ENCODE measurements at regions not wholly inside any gene's neighbourhood (a gene's known extent, or its start where the extent isn't known, plus 50 kb on each side); places are given as distances from the start of the nearest gene placed in this dataset.

DNA sequence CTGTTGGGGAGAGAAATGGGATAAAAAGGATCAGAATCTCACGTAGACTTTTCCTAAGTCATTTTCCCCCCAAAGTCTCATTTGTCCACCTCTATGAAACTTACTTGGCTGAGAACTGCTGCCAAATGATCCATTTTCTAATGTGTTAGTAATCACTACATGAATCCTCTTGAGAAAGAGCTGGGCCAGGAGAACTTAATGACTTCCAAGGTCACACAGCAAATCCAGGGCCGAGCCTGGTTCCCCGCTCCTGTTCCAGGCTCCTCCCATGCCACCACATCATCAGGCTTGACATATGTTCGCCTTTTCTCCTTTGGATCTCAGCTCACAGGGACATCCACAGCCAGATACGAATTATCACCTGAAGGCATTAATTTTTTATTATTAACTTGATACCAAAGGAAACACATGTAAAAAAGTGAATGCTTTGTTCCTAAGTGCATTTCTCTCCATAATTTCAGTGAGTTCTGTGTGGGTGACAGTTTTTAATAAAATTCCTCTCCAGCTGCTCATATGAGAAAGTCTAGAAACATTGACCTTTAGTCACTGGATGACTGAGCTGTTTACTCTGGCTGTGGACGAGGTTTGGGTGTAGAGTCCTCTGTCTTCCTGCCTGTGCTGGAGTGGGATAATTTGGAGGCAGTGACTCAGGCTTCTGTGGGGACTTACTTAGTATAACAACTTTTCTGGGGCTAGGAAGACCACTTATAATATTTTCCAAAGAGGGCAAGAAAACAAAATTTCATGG lies 276.3 kb downstream of the PAX1 start:
- Mint-ChIP-seq H3K27me3 (ENCODE audit: low read depth in 3 of 3) (peaks cover 0 to 6% (median 0%) of the 10 kb centered on the region in 3 donors), H3K4me1 (no peaks in the 10 kb centered on the region), H3K27ac (no peak overlapping the region), H3K9me3 (peaks cover 15 to 68% (median 28%) of the 10 kb centered on the region in 6 donors), H3K4me3 (no peak overlapping the region), H3K36me3 (no peaks in the 10 kb centered on the region)
- DNase-seq = no peak

- no peak for DNase-seq
- H3K9me3 Mint-ChIP-seq = peaks cover 19 to 67% (median 27%) of the 10 kb centered on the region in 6 donors
- no peaks in the 10 kb centered on the region for H3K4me1 Mint-ChIP-seq
- H3K36me3 Mint-ChIP-seq = no peaks in the 10 kb centered on the region
- H3K4me3 Mint-ChIP-seq = no peak overlapping the region
- H3K27me3 Mint-ChIP-seq (ENCODE audit: low read depth in 3 of 3) = peaks cover 0 to 6% (median 2%) of the 10 kb centered on the region in 3 donors
- H3K27ac Mint-ChIP-seq = no peak overlapping the region
Measured at GRCh38 chr20:21981179-21981578, 275.7 kb downstream of the PAX1 start.

DNA sequence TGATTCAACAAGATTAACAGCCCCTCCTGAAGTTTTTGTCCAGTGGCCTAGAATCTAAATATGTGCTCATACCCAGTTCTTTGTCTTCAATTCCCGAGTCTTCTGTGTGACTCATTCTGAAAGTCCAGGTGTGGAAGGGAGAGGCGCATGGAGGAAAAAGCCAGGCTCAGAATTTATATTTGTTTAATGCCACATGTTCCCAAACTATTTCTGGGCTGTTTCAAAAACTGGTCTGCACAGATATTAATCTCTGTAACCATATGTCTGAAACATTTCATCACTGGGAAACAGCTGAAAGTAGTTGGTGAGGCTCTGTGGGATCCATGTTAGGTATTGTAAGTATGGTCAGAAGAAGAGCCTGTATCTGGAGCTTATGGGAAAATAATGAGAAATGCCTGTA lies 266.0 kb downstream of the PAX1 start:
- H3K4me1 Mint-ChIP-seq = no peaks in the 10 kb centered on the region
- no peaks in the 10 kb centered on the region for H3K36me3 Mint-ChIP-seq
- peaks cover 0 to 2% (median 2%) of the 10 kb centered on the region in 3 donors for H3K27me3 Mint-ChIP-seq (ENCODE audit: low read depth in 3 of 3)
- H3K27ac Mint-ChIP-seq = no peak overlapping the region
- no peak for DNase-seq
- peaks cover 9 to 39% (median 16%) of the 10 kb centered on the region in 6 donors for H3K9me3 Mint-ChIP-seq
- no peak overlapping the region for H3K4me3 Mint-ChIP-seq

DNA sequence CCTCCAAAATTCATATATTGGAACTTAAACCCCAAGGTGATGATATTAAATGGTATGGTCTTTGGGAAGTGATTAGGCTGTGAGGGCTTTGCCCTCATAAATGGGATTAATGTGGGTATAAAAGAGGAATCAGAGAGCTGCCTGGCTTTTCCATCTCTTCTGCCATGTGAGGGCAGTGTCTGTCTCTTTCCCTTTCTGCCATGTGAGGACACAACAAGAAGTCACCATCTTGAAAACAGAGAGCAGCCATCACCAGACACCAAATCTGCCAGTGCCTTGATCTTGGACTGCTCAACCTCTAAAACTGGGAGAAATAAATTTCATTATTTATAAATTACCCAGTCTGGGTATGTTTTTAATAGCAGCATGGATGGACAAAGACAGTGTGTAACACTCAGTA lies 263.0 kb downstream of the PAX1 start:
- H3K27ac Mint-ChIP-seq = no peak overlapping the region
- H3K4me3 Mint-ChIP-seq = no peak overlapping the region
- H3K36me3 Mint-ChIP-seq = no peaks in the 10 kb centered on the region
- peaks cover 2 to 27% (median 9%) of the 10 kb centered on the region in 6 donors for H3K9me3 Mint-ChIP-seq
- H3K27me3 Mint-ChIP-seq (ENCODE audit: low read depth in 3 of 3) = no peaks in the 10 kb centered on the region
- no peaks in the 10 kb centered on the region for H3K4me1 Mint-ChIP-seq
- no peak for DNase-seq

- H3K4me1 Mint-ChIP-seq = no peaks in the 10 kb centered on the region
- peaks cover 0 to under 1% (median 0%) of the 10 kb centered on the region in 3 donors for H3K27me3 Mint-ChIP-seq (ENCODE audit: low read depth in 3 of 3)
Measured at GRCh38 chr20:21967481-21967880, 262.0 kb downstream of the PAX1 start.

GRCh38 chr20:21956591-21956990 lies 251.1 kb downstream of the PAX1 start:
- Mint-ChIP-seq H3K4me3 (no peak overlapping the region), H3K27me3 (ENCODE audit: low read depth in 3 of 3) (peaks cover 0 to 3% (median 0%) of the 10 kb centered on the region in 3 donors), H3K36me3 (no peaks in the 10 kb centered on the region), H3K9me3 (peaks cover 9 to 38% (median 14%) of the 10 kb centered on the region in 6 donors), H3K27ac (no peak overlapping the region), H3K4me1 (no peaks in the 10 kb centered on the region)
- DNase-seq = no peak

More at GRCh38 chr20:21967481-21967880, 262.0 kb downstream of the PAX1 start:
- Mint-ChIP-seq H3K4me3 (no peak overlapping the region), H3K27ac (no peak overlapping the region), H3K9me3 (peaks cover 5 to 27% (median 10%) of the 10 kb centered on the region in 6 donors), H3K36me3 (peaks cover 0 to 3% (median 0%) of the 10 kb centered on the region in 3 donors)
- DNase-seq = no peak

- Mint-ChIP-seq H3K4me3 (no peak overlapping the region), H3K27ac (no peak overlapping the region), H3K36me3 (no peaks in the 10 kb centered on the region), H3K27me3 (ENCODE audit: low read depth in 3 of 3) (peaks cover 0 to 6% (median 2%) of the 10 kb centered on the region in 3 donors), H3K9me3 (peaks cover 0 to 35% (median 15%) of the 10 kb centered on the region in 6 donors), H3K4me1 (no peaks in the 10 kb centered on the region)
- DNase-seq = no peak
Measured at GRCh38 chr20:21947406-21947805, 241.9 kb downstream of the PAX1 start.

DNA sequence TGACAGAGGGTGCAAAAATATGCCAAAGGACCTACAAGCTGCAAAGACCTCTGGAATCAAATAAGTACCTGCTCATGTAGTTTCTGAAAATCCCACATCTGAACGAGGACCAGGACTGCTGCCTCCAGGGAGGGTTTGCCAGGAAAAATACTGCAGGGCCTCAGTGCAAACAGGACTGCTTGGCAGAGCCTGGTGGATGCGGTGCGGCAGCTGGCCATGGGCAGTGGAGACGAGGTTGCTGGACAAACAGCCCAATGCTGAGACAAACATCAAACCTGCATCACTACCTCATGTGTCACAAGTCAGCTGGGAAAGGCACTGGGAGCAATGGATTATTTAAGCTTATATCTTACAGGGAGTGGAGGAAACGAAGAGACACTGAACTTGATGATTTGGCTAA lies 238.8 kb downstream of the PAX1 start:
- H3K4me1 Mint-ChIP-seq = no peaks in the 10 kb centered on the region
- no peak for DNase-seq
- no peak overlapping the region for H3K27ac Mint-ChIP-seq
- H3K36me3 Mint-ChIP-seq = no peaks in the 10 kb centered on the region
- peaks cover 0 to 6% (median under 1%) of the 10 kb centered on the region in 3 donors for H3K27me3 Mint-ChIP-seq (ENCODE audit: low read depth in 3 of 3)
- no peak overlapping the region for H3K4me3 Mint-ChIP-seq
- peaks cover 4 to 53% (median 17%) of the 10 kb centered on the region in 6 donors for H3K9me3 Mint-ChIP-seq

DNA sequence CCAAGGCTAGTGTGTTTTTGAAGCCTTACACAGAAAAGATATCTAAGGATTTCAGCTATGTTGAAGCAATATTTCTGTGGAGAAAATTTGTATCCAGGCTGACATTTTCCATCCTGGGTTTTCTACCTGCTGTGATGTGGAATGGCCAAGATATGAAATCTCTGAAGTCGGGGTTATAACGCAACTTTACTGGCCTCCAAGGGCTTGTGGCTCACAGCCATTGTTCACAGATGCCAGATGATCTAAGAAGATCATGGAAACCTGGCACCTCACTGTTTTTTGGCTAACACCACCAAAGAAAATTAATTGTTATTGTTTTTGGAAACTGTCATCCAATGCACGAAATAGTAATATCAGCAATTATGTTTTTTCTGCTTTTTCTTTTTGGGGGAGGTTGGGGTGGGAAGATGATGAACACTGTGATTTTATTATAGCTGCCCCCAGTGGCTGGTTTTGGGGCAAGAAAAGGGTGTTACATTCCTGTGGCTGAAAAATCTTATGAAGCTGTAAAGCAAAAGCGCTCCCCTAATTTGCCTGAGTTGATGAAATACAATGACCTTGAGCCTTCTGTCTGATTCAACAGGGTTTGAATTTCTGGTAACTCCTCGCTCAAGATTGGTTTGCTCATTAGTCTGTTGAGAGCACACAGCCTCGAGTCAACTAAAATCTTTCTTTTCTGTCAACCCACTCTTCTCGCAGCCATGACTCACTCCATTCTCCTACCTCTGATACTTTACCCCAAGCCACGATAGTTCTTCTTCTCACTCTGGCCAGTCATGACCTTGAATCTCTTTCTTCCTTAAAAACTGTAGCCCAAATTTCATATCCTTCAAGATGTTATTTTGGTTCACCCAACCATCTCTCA lies 236.7 kb downstream of the PAX1 start:
- Mint-ChIP-seq H3K9me3 (peaks cover 4 to 45% (median 16%) of the 10 kb centered on the region in 6 donors), H3K4me3 (no peak overlapping the region), H3K4me1 (no peaks in the 10 kb centered on the region), H3K36me3 (no peaks in the 10 kb centered on the region), H3K27me3 (ENCODE audit: low read depth in 3 of 3) (peaks cover 0 to 6% (median 0%) of the 10 kb centered on the region in 3 donors), H3K27ac (no peak overlapping the region)
- DNase-seq = no peak

- Mint-ChIP-seq H3K4me3 (no peak overlapping the region), H3K36me3 (no peaks in the 10 kb centered on the region), H3K4me1 (no peaks in the 10 kb centered on the region), H3K27me3 (ENCODE audit: low read depth in 3 of 3) (no peaks in the 10 kb centered on the region), H3K27ac (no peak overlapping the region), H3K9me3 (peaks cover 2 to 29% (median 8%) of the 10 kb centered on the region in 6 donors)
- no peak for DNase-seq
Measured at GRCh38 chr20:21936720-21937380, 231.4 kb downstream of the PAX1 start.

DNA sequence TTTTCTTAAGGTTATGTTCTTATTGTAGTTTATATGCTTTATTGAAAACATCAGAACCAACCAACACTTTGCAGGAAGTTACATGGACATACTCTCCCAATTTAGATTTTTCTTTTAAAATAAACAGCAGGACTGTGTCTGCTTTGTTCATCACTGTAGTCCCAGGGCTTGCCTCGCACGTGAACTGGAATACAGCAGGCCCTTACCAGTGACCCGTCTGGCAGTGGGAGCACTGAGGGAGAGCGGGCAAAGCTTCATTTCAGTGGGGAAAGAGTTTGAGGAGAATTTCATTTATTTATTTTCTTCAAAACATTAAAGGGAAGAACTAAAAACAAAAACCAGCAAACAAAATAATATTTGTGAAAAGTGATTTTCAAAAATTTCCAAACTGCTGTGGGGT lies 230.8 kb downstream of the PAX1 start:
- no peak overlapping the region for H3K27ac Mint-ChIP-seq
- H3K4me1 Mint-ChIP-seq = no peaks in the 10 kb centered on the region
- no peaks in the 10 kb centered on the region for H3K27me3 Mint-ChIP-seq (ENCODE audit: low read depth in 3 of 3)
- no peaks in the 10 kb centered on the region for H3K36me3 Mint-ChIP-seq
- no peak overlapping the region for H3K4me3 Mint-ChIP-seq
- no peak for DNase-seq
- H3K9me3 Mint-ChIP-seq = peaks cover 2 to 26% (median 8%) of the 10 kb centered on the region in 6 donors

GRCh38 chr20:21933526-21933925 lies 228.1 kb downstream of the PAX1 start:
- DNase-seq = no peak
- Mint-ChIP-seq H3K9me3 (peaks cover 0 to 11% (median 4%) of the 10 kb centered on the region in 6 donors), H3K27me3 (ENCODE audit: low read depth in 3 of 3) (no peaks in the 10 kb centered on the region), H3K36me3 (no peaks in the 10 kb centered on the region), H3K4me3 (no peak overlapping the region), H3K27ac (no peak overlapping the region), H3K4me1 (no peaks in the 10 kb centered on the region)

- no peak for DNase-seq
- Mint-ChIP-seq H3K27me3 (ENCODE audit: low read depth in 3 of 3) (peaks cover 0 to 2% (median 0%) of the 10 kb centered on the region in 3 donors), H3K4me3 (no peak overlapping the region), H3K4me1 (no peaks in the 10 kb centered on the region), H3K27ac (no peak overlapping the region), H3K36me3 (no peaks in the 10 kb centered on the region), H3K9me3 (peaks cover 2 to 44% (median 14%) of the 10 kb centered on the region in 6 donors)
Measured at GRCh38 chr20:21921251-21921650, 215.8 kb downstream of the PAX1 start.

Data from immature natural killer cell (primary cell).